CD14-positive monocyte (primary cell): ENCODE measurements at regions not wholly inside any gene's neighbourhood (a gene's known extent, or its start where the extent isn't known, plus 50 kb on each side); places are given as distances from the start of the nearest gene placed in this dataset.

Source experiments
- DNase-seq, 3 donors: peaks; one replicate each; pipeline ENCODE4 v3.0.0-alpha.2; 2011 to 2022
- H2AFZ ChIP-seq: 2 replicates; pipeline ENCODE4 v1.6.0; 2012; ENCODE audit warnings: mild to moderate bottlenecking, low read depth, low read length, inconsistent platforms; ENCODE audit not compliant: insufficient read depth, poor library complexity, severe bottlenecking
- H3K27ac ChIP-seq, 2 donors: 1 replicate in 1 of 2; 2 replicates in 1 of 2; pipeline ENCODE4 v1.5.1; 2012 to 2013; ENCODE audit warnings: low read length in 2 of 2, control low read depth in 1 of 2, inconsistent platforms in 1 of 2, low read depth in 1 of 2, mild to moderate bottlenecking in 1 of 2
- H3K27me3 ChIP-seq, 2 donors: one replicate each; pipeline versions ENCODE4 v1.6.0 to v1.6.1; 2011 to 2013; ENCODE audit warnings: low read length in 2 of 2; ENCODE audit not compliant: control insufficient read depth in 2 of 2, insufficient read depth in 2 of 2
- H3K36me3 ChIP-seq, 2 donors: replicated peaks in 1 of 2; 1 replicate in 1 of 2; 2 replicates in 1 of 2; pipeline versions ENCODE4 v1.5.1 to v1.6.1; 2012 to 2013; ENCODE audit warnings: low read length in 2 of 2, control low read depth in 1 of 2, inconsistent platforms in 1 of 2, mild to moderate bottlenecking in 1 of 2; ENCODE audit not compliant: insufficient read depth in 2 of 2, control insufficient read depth in 1 of 2
- H3K4me1 ChIP-seq, 2 donors: 1 replicate in 1 of 2; 2 replicates in 1 of 2; pipeline versions ENCODE4 v1.5.1 to v1.6.1; 2012 to 2013; ENCODE audit warnings: low read length in 2 of 2, control low read depth in 1 of 2, inconsistent platforms in 1 of 2, mild to moderate bottlenecking in 1 of 2, moderate library complexity in 1 of 2; ENCODE audit not compliant: insufficient read depth in 2 of 2, control insufficient read depth in 1 of 2
- H3K4me2 ChIP-seq: replicated peaks from 2 replicates; pipeline ENCODE3; 2012; ENCODE audit warnings: low read length, moderate library complexity, mild to moderate bottlenecking; ENCODE audit not compliant: poor library complexity, severe bottlenecking; ENCODE audit errors: extremely low read depth
- H3K4me3 ChIP-seq, 3 experiments: fragments of 200-600 bp in 1 of 3; sonication (generic) in 1 of 3; replicated peaks in 1 of 3; 1 replicate in 2 of 3; 2 replicates in 1 of 3; pipeline ENCODE4 v1.5.1; 2011 to 2013; ENCODE audit warnings: low read length in 3 of 3, mild to moderate bottlenecking in 3 of 3, control low read depth in 2 of 3, low read depth in 2 of 3, inconsistent platforms in 1 of 3, moderate library complexity in 1 of 3
- H3K79me2 ChIP-seq: 2 replicates; pipeline ENCODE4 v1.6.0; 2012; ENCODE audit warnings: mild to moderate bottlenecking, control low read depth, inconsistent platforms, low read length, moderate library complexity; ENCODE audit not compliant: insufficient read depth
- H3K9ac ChIP-seq: 2 replicates; pipeline ENCODE4 v1.6.0; 2017; ENCODE audit warnings: low read length, mild to moderate bottlenecking; ENCODE audit not compliant: insufficient read depth, poor library complexity, severe bottlenecking
- H3K9me3 ChIP-seq, 2 donors: replicated peaks in 1 of 2; 1 replicate in 1 of 2; 2 replicates in 1 of 2; pipeline versions ENCODE4 v1.5.1 to v1.6.1; 2012 to 2013; ENCODE audit warnings: low read length in 2 of 2, control low read depth in 1 of 2; ENCODE audit not compliant: control insufficient read depth in 1 of 2, insufficient read depth in 1 of 2
- H4K20me1 ChIP-seq: 2 replicates; pipeline ENCODE4 v1.6.0; 2012; ENCODE audit warnings: mild to moderate bottlenecking, low read length, control low read depth, moderate library complexity; ENCODE audit not compliant: insufficient read depth
- H3K27ac Mint-ChIP-seq, 7 donors: one replicate each; pipeline ENCODE4 v1.8.0; 2020; ENCODE audit warnings: mild to moderate bottlenecking in 7 of 7, mixed read lengths in 7 of 7, moderate library complexity in 6 of 7, inconsistent platforms in 2 of 7
- H3K27me3 Mint-ChIP-seq, 3 donors: one replicate each; pipeline ENCODE4 v1.8.0; 2021 to 2022; ENCODE audit warnings: low read depth in 3 of 3, mild to moderate bottlenecking in 3 of 3, mixed read lengths in 3 of 3, moderate library complexity in 3 of 3, inconsistent platforms in 1 of 3
- H3K36me3 Mint-ChIP-seq, 2 donors: one replicate each; pipeline ENCODE4 v1.8.0; 2020; ENCODE audit warnings: mixed read lengths in 2 of 2, inconsistent platforms in 1 of 2, mild to moderate bottlenecking in 1 of 2
- H3K4me1 Mint-ChIP-seq: one replicate; pipeline ENCODE4 v1.8.0; 2020; ENCODE audit warnings: mild to moderate bottlenecking, mixed read lengths
- H3K4me3 Mint-ChIP-seq, 2 donors: one replicate each; pipeline ENCODE4 v1.8.0; 2020; ENCODE audit warnings: mild to moderate bottlenecking in 2 of 2, mixed read lengths in 2 of 2, moderate library complexity in 1 of 2
- H3K9me3 Mint-ChIP-seq, 7 donors: one replicate each; pipeline ENCODE4 v1.8.0; 2020 to 2022; ENCODE audit warnings: mixed read lengths in 7 of 7, mild to moderate bottlenecking in 6 of 7, moderate library complexity in 6 of 7, inconsistent platforms in 2 of 7
- CTCF ChIP-seq: fragments of 200-600 bp; IDR thresholded peaks from one replicate; pipeline ENCODE4 v1.8.0; 2022; ENCODE audit warnings: antibody characterized with exemption, mild to moderate bottlenecking
- WGBS: methylation state at CpG from one replicate; pipeline ENCODE4 v1.1.5; 2013; ENCODE audit warnings: missing lambda C conversion rate; ENCODE audit not compliant: insufficient coverage; 5-methylcytosine and 5-hydroxymethylcytosine counted together
- intact Hi-C, 2 donors: fragments of 100-400 bp; cut with micrococcal nuclease; formaldehyde crosslinking; loops; one replicate each; pipeline versions ENCODE4 v1.15.0 to v1.15.1; 2023

- Mint-ChIP-seq H3K27ac (no peak overlapping the region), H3K4me1 (no peaks in the 10 kb centered on the region), H3K4me3 (no peak overlapping the region), H3K27me3 (peaks cover 0 to 4% (median 2%) of the 10 kb centered on the region in 3 donors), H3K9me3 (no peaks in the 10 kb centered on the region), H3K36me3 (no peaks in the 10 kb centered on the region)
- Histone ChIP-seq H2AFZ (no peak overlapping the region), H3K79me2 (no peaks in the 10 kb centered on the region), H3K36me3 (no peaks in the 10 kb centered on the region), H3K4me2 (no peak overlapping the region), H3K4me1 (peaks cover 0 to 3% of the 10 kb centered on the region in 2 donors), H3K9me3 (no peaks in the 10 kb centered on the region), H3K27ac (no peak overlapping the region), H3K27me3 (no peaks in the 10 kb centered on the region), H4K20me1 (no peaks in the 10 kb centered on the region), H3K4me3 (no peak overlapping the region), H3K9ac (no peak overlapping the region)
- TF ChIP-seq CTCF: no peak
- no CpG with 5 or more reads among the region's 2 CpGs for WGBS
- intact Hi-C loops: no loop called here
- DNase-seq: no peak
Observed at GRCh38 chr12:67428431-67428830, 159.3 kb downstream of the CAND1 start.

GRCh38 chr12:67430708-67431335 is 161.7 kb downstream of the CAND1 start:
- Mint-ChIP-seq H3K27me3 (peaks cover 0 to 4% (median 0%) of the 10 kb centered on the region in 3 donors), H3K27ac (no peak overlapping the region), H3K36me3 (no peaks in the 10 kb centered on the region), H3K4me3 (no peak overlapping the region), H3K4me1 (peaks cover 2% of the 10 kb centered on the region), H3K9me3 (no peaks in the 10 kb centered on the region)
- no peaks in the 10 kb centered on the region for H4K20me1 ChIP-seq
- no peak for DNase-seq
- H3K9ac ChIP-seq: no peak overlapping the region
- no peaks in the 10 kb centered on the region for H3K79me2 ChIP-seq
- H3K9me3 ChIP-seq: no peaks in the 10 kb centered on the region
- 100% methylated on average over 2 of the region's 9 CpGs for WGBS
- no peak overlapping the region for H3K27ac ChIP-seq
- H3K36me3 ChIP-seq: no peaks in the 10 kb centered on the region
- no peak overlapping the region for H2AFZ ChIP-seq
- no peak overlapping the region for H3K4me3 ChIP-seq
- intact Hi-C loops: no loop called here
- peaks cover 0 to 15% of the 10 kb centered on the region in 2 donors for H3K4me1 ChIP-seq
- no peak overlapping the region for H3K4me2 ChIP-seq
- no peak for TF ChIP-seq CTCF
- H3K27me3 ChIP-seq: no peaks in the 10 kb centered on the region
